Kidney (tissue), 13 donors: ENCODE measurements at regions not wholly inside any gene's neighbourhood (a gene's known extent, or its start where the extent isn't known, plus 50 kb on each side); places are given as distances from the start of the nearest gene placed in this dataset.

Experiments used
- DNase-seq, 5 donors: peaks; one replicate each; pipeline ENCODE4 v3.0.0-alpha.2; 2013 to 2020
- FAIRE-seq: peaks from 2 replicates; lab custom pipeline; 2012; peaks lifted over from hg19 to GRCh38; lab: Jason Lieb, UNC
- H3K27ac ChIP-seq, 2 donors: one replicate each; pipeline ENCODE4 v1.7.0; 2013; ENCODE audit warnings: low read depth in 2 of 2, low read length in 2 of 2, inconsistent platforms in 1 of 2
- H3K27me3 ChIP-seq: one replicate; pipeline ENCODE4 v1.7.1; 2013; ENCODE audit warnings: low read length, inconsistent platforms; ENCODE audit not compliant: control insufficient read depth, insufficient read depth
- H3K36me3 ChIP-seq, 3 donors: one replicate each; pipeline versions ENCODE4 v1.7.0 to v1.7.1; 2013; ENCODE audit warnings: low read length in 3 of 3, control low read depth in 1 of 3, inconsistent platforms in 1 of 3; ENCODE audit not compliant: insufficient read depth in 3 of 3, control insufficient read depth in 2 of 3
- H3K4me1 ChIP-seq, 3 donors: one replicate each; pipeline versions ENCODE4 v1.7.0 to v1.7.1; 2013; ENCODE audit warnings: low read length in 3 of 3, inconsistent platforms in 1 of 3, low read depth in 1 of 3; ENCODE audit not compliant: control insufficient read depth in 2 of 3, insufficient read depth in 2 of 3
- H3K4me3 ChIP-seq, 3 donors: one replicate each; pipeline versions ENCODE4 v1.7.0 to v1.8.1; 2013; ENCODE audit warnings: low read length in 3 of 3, control low read depth in 1 of 3, inconsistent platforms in 1 of 3
- H3K9ac ChIP-seq, 3 donors: one replicate each; pipeline versions ENCODE4 v1.7.0 to v1.7.1; 2013; ENCODE audit warnings: low read length in 3 of 3, control low read depth in 1 of 3, inconsistent platforms in 1 of 3
- H3K9me3 ChIP-seq, 3 donors: one replicate each; pipeline versions ENCODE4 v1.7.0 to v1.7.1; 2013; ENCODE audit warnings: low read length in 3 of 3, control low read depth in 1 of 3, inconsistent platforms in 1 of 3; ENCODE audit not compliant: control insufficient read depth in 2 of 3, insufficient read depth in 1 of 3
- CTCF ChIP-seq: IDR thresholded peaks from 3 replicates; pipeline ENCODE4 v1.5.1; 2012; ENCODE audit warnings: mild to moderate bottlenecking, moderate library complexity, borderline replicate concordance; ENCODE audit not compliant: insufficient read depth; ENCODE audit errors: extremely low read depth
- intact Hi-C: fragments of 100-400 bp; cut with DNase I; formaldehyde crosslinking; loops from one replicate; pipeline ENCODE4 v1.11.1; 2022
- donor health status: control.
- donor health status: control.
- donor health status: control.
- donor health status: control.
- donor health status: control.
- donor health status: DM: yes; HTN: yes; CAD: no.
- donor health status: Normal renal cell carcinoma (clear cell type).

GRCh38 chr1:30513396-30514136 lies 209.8 kb downstream of the MATN1 start:
- H3K36me3 ChIP-seq = no peaks in the 10 kb centered on the region
- FAIRE-seq = no peak
- H3K27ac ChIP-seq = no peak overlapping the region
- intact Hi-C loops = no loop called here
- no peak overlapping the region for H3K4me3 ChIP-seq
- TF ChIP-seq CTCF = no peak
- no peak overlapping the region for H3K9ac ChIP-seq
- no peaks in the 10 kb centered on the region for H3K9me3 ChIP-seq
- H3K4me1 ChIP-seq = no peaks in the 10 kb centered on the region
- H3K27me3 ChIP-seq = no peaks in the 10 kb centered on the region
- no peak for DNase-seq

- no peak overlapping the region for H3K4me3 ChIP-seq
- no peaks in the 10 kb centered on the region for H3K9me3 ChIP-seq
- no peak for TF ChIP-seq CTCF
- H3K36me3 ChIP-seq = no peaks in the 10 kb centered on the region
- H3K27ac ChIP-seq = no peak overlapping the region
- H3K27me3 ChIP-seq = no peaks in the 10 kb centered on the region
- no peaks in the 10 kb centered on the region for H3K4me1 ChIP-seq
- no peak overlapping the region for H3K9ac ChIP-seq
- intact Hi-C loops = no loop called here
- FAIRE-seq (no peak), DNase-seq (no peak)
Measured at GRCh38 chr1:30512914-30513265, 210.5 kb downstream of the MATN1 start.

GRCh38 chr1:30511991-30512913 lies 211.1 kb downstream of the MATN1 start:
- intact Hi-C loops = no loop called here
- FAIRE-seq = no peak

More at GRCh38 chr1:30511991-30512913, 211.1 kb downstream of the MATN1 start:
- H3K36me3 ChIP-seq = no peaks in the 10 kb centered on the region
- no peak overlapping the region for H3K27ac ChIP-seq
- no peak overlapping the region for H3K9ac ChIP-seq
- no peaks in the 10 kb centered on the region for H3K27me3 ChIP-seq
- peak in 1 of 5 donors; percentile 8 for DNase-seq
- H3K4me1 ChIP-seq = no peaks in the 10 kb centered on the region
- no peaks in the 10 kb centered on the region for H3K9me3 ChIP-seq
- no peak for TF ChIP-seq CTCF
- no peak overlapping the region for H3K4me3 ChIP-seq
